ENCODE measurements at regions not wholly inside any gene's neighbourhood (a gene's known extent, or its start where the extent isn't known, plus 50 kb on each side); places are given as distances from the start of the nearest gene placed in this dataset.

GRCh38 chr2:167891841-167892240 is 355.6 kb downstream of the STK39 start:
- no peak for TF ChIP-seq CTCF (IDR thresholded peaks at IDR 0.05; ENCODE audit: poor library complexity, severe bottlenecking)
- TF ChIP-seq REST (IDR thresholded peaks at IDR 0.05; ENCODE audit: borderline replicate concordance): no peak
- no peak for TF ChIP-seq POLR2AphosphoS5 (IDR thresholded peaks at IDR 0.05)
- no peak for TF ChIP-seq SMC3 (conservative IDR thresholded peaks at IDR 0.05; ENCODE audit: poor library complexity)
- Histone ChIP-seq H3K4me3 (ENCODE audit: low read length) (no peak overlapping the region), H3K27ac (ENCODE audit: low read length) (no peak overlapping the region), H3F3A (ENCODE audit: insufficient read depth, low read length, poor library complexity, severe bottlenecking) (no peaks in the 10 kb centered on the region), H4K20me1 (ENCODE audit: insufficient read depth) (no peaks in the 10 kb centered on the region), H3K9ac (ENCODE audit: low read length) (no peak overlapping the region), H3K79me2 (replicated peaks; ENCODE audit: insufficient read depth, low read length) (no peaks in the 10 kb centered on the region), H3K36me3 (ENCODE audit: insufficient read depth, low read length) (no peaks in the 10 kb centered on the region), H3K9me3 (ENCODE audit: low read length) (no peaks in the 10 kb centered on the region), H3K4me2 (ENCODE audit: low read length) (no peak overlapping the region), H3K27me3 (ENCODE audit: insufficient read depth, low read depth, low read length) (no peaks in the 10 kb centered on the region), H3K9me2 (ENCODE audit: insufficient read depth, low read length) (no peaks in the 10 kb centered on the region), H2AFZ (ENCODE audit: low read depth, low read length) (no peak overlapping the region)

GRCh38 chr2:167890739-167891138 is 356.7 kb downstream of the STK39 start:
- H3K79me2 ChIP-seq (replicated peaks; ENCODE audit: insufficient read depth, low read length): no peaks in the 10 kb centered on the region
- no peak for TF ChIP-seq SMC3 (conservative IDR thresholded peaks at IDR 0.05; ENCODE audit: poor library complexity)
- TF ChIP-seq MXI1 (conservative IDR thresholded peaks at IDR 0.05; ENCODE audit: poor library complexity, severe bottlenecking): no peak
- no peak for TF ChIP-seq TAF1 (IDR thresholded peaks at IDR 0.05; ENCODE audit: low read depth)
- TF ChIP-seq EP300 (conservative IDR thresholded peaks at IDR 0.05; ENCODE audit: poor library complexity, severe bottlenecking): no peak
- no peak for TF ChIP-seq POLR2AphosphoS5 (IDR thresholded peaks at IDR 0.05)
- H3F3A ChIP-seq (ENCODE audit: insufficient read depth, low read length, poor library complexity, severe bottlenecking): no peaks in the 10 kb centered on the region
- H3K9ac ChIP-seq (ENCODE audit: low read length): no peak overlapping the region
- H3K9me3 ChIP-seq (ENCODE audit: low read length): no peaks in the 10 kb centered on the region
- H3K4me3 ChIP-seq (ENCODE audit: low read length): no peak overlapping the region
- no peaks in the 10 kb centered on the region for H4K20me1 ChIP-seq (ENCODE audit: insufficient read depth)
- no peaks in the 10 kb centered on the region for H3K36me3 ChIP-seq (ENCODE audit: insufficient read depth, low read length)
- no peak overlapping the region for H3K27ac ChIP-seq (ENCODE audit: low read length)
- H3K9me2 ChIP-seq (ENCODE audit: insufficient read depth, low read length): no peaks in the 10 kb centered on the region
- no peaks in the 10 kb centered on the region for H3K27me3 ChIP-seq (ENCODE audit: insufficient read depth, low read depth, low read length)
- no peak overlapping the region for H2AFZ ChIP-seq (ENCODE audit: low read depth, low read length)
- H3K4me2 ChIP-seq (ENCODE audit: low read length): no peak overlapping the region

- no peaks in the 10 kb centered on the region for H3K9me2 ChIP-seq (ENCODE audit: insufficient read depth, low read length)
- no peaks in the 10 kb centered on the region for H3K9me3 ChIP-seq (ENCODE audit: low read length)
- TF ChIP-seq MXI1 (conservative IDR thresholded peaks at IDR 0.05; ENCODE audit: poor library complexity, severe bottlenecking): no peak
- no peak overlapping the region for H3K4me2 ChIP-seq (ENCODE audit: low read length)
- no peak overlapping the region for H2AFZ ChIP-seq (ENCODE audit: low read depth, low read length)
- no peak overlapping the region for H3K4me3 ChIP-seq (ENCODE audit: low read length)
- no peaks in the 10 kb centered on the region for H4K20me1 ChIP-seq (ENCODE audit: insufficient read depth)
- H3K9ac ChIP-seq (ENCODE audit: low read length): no peak overlapping the region
- H3K36me3 ChIP-seq (ENCODE audit: insufficient read depth, low read length): no peaks in the 10 kb centered on the region
- H3K79me2 ChIP-seq (replicated peaks; ENCODE audit: insufficient read depth, low read length): no peaks in the 10 kb centered on the region
- no peaks in the 10 kb centered on the region for H3K27me3 ChIP-seq (ENCODE audit: insufficient read depth, low read depth, low read length)
- no peaks in the 10 kb centered on the region for H3F3A ChIP-seq (ENCODE audit: insufficient read depth, low read length, poor library complexity, severe bottlenecking)
- no peak overlapping the region for H3K27ac ChIP-seq (ENCODE audit: low read length)
These were observed 367.0 kb downstream of the STK39 start for GRCh38 chr2:167880415-167880814.

All from neural cell (in vitro differentiated cells).